ENCODE measurements at regions not wholly inside any gene's neighbourhood (a gene's known extent, or its start where the extent isn't known, plus 50 kb on each side); places are given as distances from the start of the nearest gene placed in this dataset.

- TF ChIP-seq CTCF (IDR thresholded peaks at IDR 0.05; ENCODE audit: insufficient read depth, low read depth, low read length) (no peak), EZH2 (IDR thresholded peaks at IDR 0.05; ENCODE audit: insufficient read depth, low read length) (no peak)
Observed at GRCh38 chr13:40251343-40252032, 415.0 kb downstream of the FOXO1 start.

Measured in astrocyte (in vitro differentiated cells and primary cell).